PFSK-1 (cell line): ENCODE measurements at regions not wholly inside any gene's neighbourhood (a gene's known extent, or its start where the extent isn't known, plus 50 kb on each side); places are given as distances from the start of the nearest gene placed in this dataset.

ENCODE experiments used
- POLR2AphosphoS5 ChIP-seq: IDR thresholded peaks from 2 replicates; pipeline ENCODE4 v1.6.1; 2012; ENCODE audit warnings: low read depth, mild to moderate bottlenecking, control low read depth, low read length, moderate library complexity
- REST ChIP-seq, 2 experiments: IDR thresholded peaks; 2 replicates each; pipeline versions ENCODE4 v1.6.1 to v1.8.0; 2011 to 2012; ENCODE audit warnings: low read depth in 2 of 2, low read length in 2 of 2, control low read depth in 1 of 2, inconsistent platforms in 1 of 2, mild to moderate bottlenecking in 1 of 2, moderate library complexity in 1 of 2; ENCODE audit not compliant: insufficient read depth in 1 of 2
- SIN3A ChIP-seq: IDR thresholded peaks from 2 replicates; pipeline ENCODE4 v1.6.1; 2012; ENCODE audit warnings: mild to moderate bottlenecking, low read length, moderate library complexity, borderline replicate concordance; ENCODE audit not compliant: insufficient read depth

DNA sequence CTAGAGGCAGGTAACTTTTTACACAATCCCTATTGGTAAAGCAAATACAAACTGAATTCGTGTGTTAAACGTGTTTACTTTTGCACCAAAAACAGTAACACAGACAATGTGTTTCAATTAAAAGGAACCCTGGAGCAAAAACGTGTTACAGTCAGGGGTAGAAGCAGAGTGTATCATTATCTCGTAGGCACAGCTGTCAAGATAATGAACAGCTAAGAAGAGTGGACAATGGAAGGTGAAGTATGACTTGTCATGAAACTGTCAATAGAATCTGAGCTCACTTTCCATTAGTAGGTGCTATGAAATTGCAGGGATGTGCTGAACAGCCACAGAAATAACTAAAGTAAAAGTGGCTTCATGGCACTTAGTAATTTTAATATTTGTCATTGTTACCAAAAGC lies 1229.8 kb upstream of the WWC1 start:
- TF ChIP-seq POLR2AphosphoS5, result no peak
- TF ChIP-seq REST (IDR thresholded peaks at IDR 0.05; ENCODE audit: insufficient read depth in 1 of 2, low read depth in 2 of 2, low read length in 2 of 2), result no peak
- no peak for TF ChIP-seq SIN3A
